ENCODE measurements at regions not wholly inside any gene's neighbourhood (a gene's known extent, or its start where the extent isn't known, plus 50 kb on each side); places are given as distances from the start of the nearest gene placed in this dataset.
A peak's percentile ranks its signal among the peaks of the same experiment; 100 is the strongest.
"Not testable (repeated sequence)": the region's sequence is repeated elsewhere in the genome, so short reads cannot be mapped to it uniquely, and the experiment has no call there.

GRCh38 chr4:103400405-103400804, 202.3 kb upstream of the CENPE start:
- no peak for TF ChIP-seq CTCF (IDR thresholded peaks at IDR 0.05; ENCODE audit: low read depth, low read length)
- no peak overlapping the region for H3K4me3 ChIP-seq (replicated peaks in 1 of 2; ENCODE audit: low read depth in 2 of 2, low read length in 2 of 2)
- peak in 1 of 2 donors; percentile 12 for DNase-seq (ENCODE audit: low read depth in 2 of 2)

- no peak overlapping the region for H3K4me3 ChIP-seq (replicated peaks in 1 of 2; ENCODE audit: low read depth in 2 of 2, low read length in 2 of 2)
- no peak for TF ChIP-seq CTCF (IDR thresholded peaks at IDR 0.05; ENCODE audit: low read depth, low read length)
- no peak for DNase-seq (ENCODE audit: low read depth in 2 of 2)
These were observed 199.4 kb upstream of the CENPE start for GRCh38 chr4:103397541-103397940.

GRCh38 chr4:103387508-103388011, 189.4 kb upstream of the CENPE start:
- H3K4me3 ChIP-seq (replicated peaks in 1 of 2; ENCODE audit: low read depth in 2 of 2, low read length in 2 of 2); DNase-seq (ENCODE audit: low read depth in 2 of 2): not testable (repeated sequence)

GRCh38 chr4:103385565-103385964, 187.4 kb upstream of the CENPE start:
- DNase-seq (ENCODE audit: low read depth in 2 of 2); H3K4me3 ChIP-seq (replicated peaks in 1 of 2; ENCODE audit: low read depth in 2 of 2, low read length in 2 of 2): not testable (repeated sequence)

- peak; percentile 3 to 71 for DNase-seq (ENCODE audit: low read depth in 2 of 2)
- no peak overlapping the region for H3K4me3 ChIP-seq (replicated peaks in 1 of 2; ENCODE audit: low read depth in 2 of 2, low read length in 2 of 2)
- TF ChIP-seq CTCF (IDR thresholded peaks at IDR 0.05; ENCODE audit: low read depth, low read length) = no peak
These were observed 177.1 kb upstream of the CENPE start for GRCh38 chr4:103375278-103375677.

GRCh38 chr4:103374758-103375157, 176.6 kb upstream of the CENPE start:
- DNase-seq (ENCODE audit: low read depth in 2 of 2) = no peak
- no peak overlapping the region for H3K4me3 ChIP-seq (replicated peaks in 1 of 2; ENCODE audit: low read depth in 2 of 2, low read length in 2 of 2)
- no peak for TF ChIP-seq CTCF (IDR thresholded peaks at IDR 0.05; ENCODE audit: low read depth, low read length)

- no peak for TF ChIP-seq CTCF (IDR thresholded peaks at IDR 0.05; ENCODE audit: low read depth, low read length)
- DNase-seq (ENCODE audit: low read depth in 2 of 2) = no peak
- H3K4me3 ChIP-seq (replicated peaks in 1 of 2; ENCODE audit: low read depth in 2 of 2, low read length in 2 of 2) = no peak overlapping the region
These were observed 176.2 kb upstream of the CENPE start for GRCh38 chr4:103374306-103374705.

- TF ChIP-seq CTCF (IDR thresholded peaks at IDR 0.05; ENCODE audit: low read depth, low read length) = no peak
- DNase-seq (ENCODE audit: low read depth in 2 of 2) = peak; percentile 2 to 22
These were observed 173.9 kb upstream of the CENPE start for GRCh38 chr4:103372002-103372558.

More at GRCh38 chr4:103372002-103372558, 173.9 kb upstream of the CENPE start:
- H3K4me3 ChIP-seq (replicated peaks in 1 of 2; ENCODE audit: low read depth in 2 of 2, low read length in 2 of 2) = no peak overlapping the region

Measured in cardiac fibroblast (primary cell).